Astrocyte of the hippocampus (primary cell): ENCODE measurements at regions not wholly inside any gene's neighbourhood (a gene's known extent, or its start where the extent isn't known, plus 50 kb on each side); places are given as distances from the start of the nearest gene placed in this dataset.
"Not testable (repeated sequence)": the region's sequence is repeated elsewhere in the genome, so short reads cannot be mapped to it uniquely, and the experiment has no call there.

Experiments used
- DNase-seq: peaks from one replicate; pipeline ENCODE4 v3.0.0; 2011; ENCODE audit warnings: low read depth, low spot score

DNA sequence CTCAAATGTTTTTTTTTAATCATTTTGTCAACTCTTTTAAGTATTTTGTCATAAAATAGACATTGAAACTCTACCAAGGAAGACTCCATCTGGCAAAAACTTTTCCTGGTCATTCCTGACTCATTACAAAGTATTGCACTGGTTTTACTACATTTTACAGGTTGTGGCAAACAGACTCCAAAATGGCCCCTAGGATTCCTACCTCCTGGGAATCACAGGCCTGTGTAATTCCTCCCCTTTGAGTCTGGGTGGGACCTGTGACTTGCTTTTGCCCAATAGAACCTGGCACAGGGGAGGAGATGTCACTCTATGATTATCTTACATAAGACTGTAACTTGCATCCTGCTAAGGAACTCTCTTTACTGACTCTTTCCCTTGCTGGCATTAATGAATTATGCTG lies 123.6 kb upstream of the KCNJ6 start:
- DNase-seq: no peak

DNA sequence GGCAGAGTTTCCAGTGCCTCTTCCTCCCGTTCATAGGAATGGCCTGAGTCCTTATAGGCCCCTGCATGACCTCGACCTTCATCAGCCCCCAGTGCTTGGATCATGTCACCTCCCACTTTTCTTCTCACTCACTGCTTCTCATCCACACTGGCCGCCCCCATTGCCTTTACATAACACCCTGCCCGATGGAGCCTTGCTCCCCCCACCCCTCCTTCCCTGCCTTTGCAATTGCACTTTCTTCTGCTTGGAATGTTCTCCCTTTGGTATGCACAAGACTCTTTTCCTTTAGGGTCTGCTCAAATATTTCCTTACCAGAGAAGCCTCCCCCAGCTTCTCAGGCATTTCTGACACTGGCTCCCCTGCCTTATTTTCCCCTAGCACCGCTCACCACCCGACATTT lies 125.2 kb upstream of the KCNJ6 start:
- no peak for DNase-seq

DNA sequence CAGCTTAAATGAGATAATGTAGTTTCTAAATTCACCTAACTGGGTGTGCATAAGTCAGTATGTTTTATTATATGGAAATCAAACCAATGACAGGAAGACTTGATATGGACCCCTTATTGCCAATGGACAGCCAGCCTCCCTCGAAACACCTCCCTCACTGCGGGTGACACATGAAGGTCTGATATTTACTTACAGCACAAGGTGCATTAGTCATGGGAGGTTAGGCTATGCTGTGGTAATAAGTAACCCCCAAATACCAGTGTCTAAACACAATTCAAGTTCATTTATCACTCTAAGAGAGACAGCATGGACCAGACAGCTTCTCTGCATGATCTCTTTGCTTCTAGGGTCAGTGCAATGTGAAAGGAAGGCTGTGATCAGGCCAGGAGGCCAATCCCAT lies 126.0 kb upstream of the KCNJ6 start:
- DNase-seq: no peak

- no peak for DNase-seq
Measured at GRCh38 chr21:38048167-38048566, 131.9 kb upstream of the KCNJ6 start.

DNA sequence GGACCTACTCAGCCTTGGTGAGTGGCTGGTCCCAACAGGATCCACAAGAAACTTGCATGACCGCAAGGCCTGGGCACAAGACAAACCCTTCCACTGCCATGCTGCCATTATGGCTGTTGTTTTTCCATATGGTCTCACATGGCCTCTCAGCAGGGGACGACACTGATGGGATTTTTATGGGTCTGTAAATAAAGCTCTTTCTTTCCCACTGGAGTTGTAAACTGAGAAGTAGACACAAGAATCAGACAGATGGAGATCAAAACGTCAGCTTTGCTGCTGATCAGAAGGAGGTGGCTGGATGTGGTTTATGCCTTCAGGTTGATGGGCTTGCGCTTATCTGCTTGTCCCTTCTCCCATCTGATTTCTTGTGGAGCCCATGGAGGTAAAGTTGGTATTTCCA lies 138.1 kb upstream of the KCNJ6 start:
- DNase-seq: no peak

GRCh38 chr21:38056481-38056880 lies 140.2 kb upstream of the KCNJ6 start:
- DNase-seq: no peak

GRCh38 chr21:38057626-38058025 lies 141.4 kb upstream of the KCNJ6 start:
- DNase-seq: no peak

DNA sequence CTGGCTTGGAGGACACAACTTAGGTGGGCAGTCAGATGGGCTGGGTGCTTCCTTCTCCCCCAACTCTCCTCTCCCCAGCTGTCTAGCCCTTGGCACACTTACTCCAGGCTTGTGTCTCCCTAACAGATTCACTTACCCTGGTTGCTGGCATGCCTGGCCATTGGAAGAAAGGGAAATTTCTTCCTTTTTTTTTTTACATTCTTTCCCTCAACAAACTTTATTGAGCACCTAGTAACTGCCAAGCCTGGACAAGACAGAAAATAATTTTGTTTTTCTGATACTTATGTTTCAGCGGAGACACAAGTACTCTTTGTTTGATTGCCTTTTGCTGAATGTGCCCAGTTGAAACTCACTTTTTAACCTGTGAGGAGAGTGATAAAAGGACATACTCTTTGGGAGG lies 144.3 kb upstream of the KCNJ6 start:
- DNase-seq: no peak

GRCh38 chr21:38067086-38067739 lies 151.0 kb upstream of the KCNJ6 start:
- no peak for DNase-seq

GRCh38 chr21:38072489-38072888 lies 156.2 kb upstream of the KCNJ6 start:
- no peak for DNase-seq

DNA sequence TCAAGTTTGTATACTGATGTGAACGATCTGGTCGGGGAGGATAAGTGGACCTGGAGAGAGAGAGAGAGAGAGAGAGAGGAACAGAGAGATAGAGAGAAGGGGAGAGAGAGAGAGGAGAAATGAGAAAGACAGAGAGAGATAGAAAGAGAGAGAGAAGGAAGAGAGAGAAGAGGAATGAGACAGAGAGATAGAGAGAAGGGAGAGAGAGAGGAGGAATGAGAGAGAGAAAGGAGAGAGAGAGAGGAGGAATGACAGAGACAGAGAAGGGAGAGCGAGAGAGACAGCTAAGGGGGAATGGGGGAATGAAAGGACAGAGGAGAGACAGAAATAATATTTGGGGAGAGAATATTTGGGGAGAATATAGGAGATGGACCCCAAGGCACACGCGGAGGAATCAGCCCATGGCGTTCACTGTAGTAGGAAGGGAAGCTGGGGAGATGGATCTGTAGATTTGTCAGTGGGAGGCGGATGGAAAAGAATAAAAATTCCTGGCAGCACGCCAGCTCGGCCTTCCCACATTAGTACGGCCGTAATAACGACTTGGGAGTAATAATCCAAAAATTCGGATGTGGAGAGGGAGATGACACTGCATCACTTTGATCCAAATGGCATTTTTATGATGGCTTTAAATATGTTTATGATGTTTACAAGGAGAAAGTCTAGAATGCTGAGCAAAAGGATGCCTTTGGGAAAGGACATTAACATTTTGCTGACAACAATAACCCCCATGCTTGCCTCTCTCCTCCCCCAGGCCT lies 159.8 kb upstream of the KCNJ6 start:
- no peak for DNase-seq

GRCh38 chr21:38077569-38077968 lies 161.3 kb upstream of the KCNJ6 start:
- DNase-seq: no peak

GRCh38 chr21:38080888-38081287 lies 164.6 kb upstream of the KCNJ6 start:
- DNase-seq: no peak

DNA sequence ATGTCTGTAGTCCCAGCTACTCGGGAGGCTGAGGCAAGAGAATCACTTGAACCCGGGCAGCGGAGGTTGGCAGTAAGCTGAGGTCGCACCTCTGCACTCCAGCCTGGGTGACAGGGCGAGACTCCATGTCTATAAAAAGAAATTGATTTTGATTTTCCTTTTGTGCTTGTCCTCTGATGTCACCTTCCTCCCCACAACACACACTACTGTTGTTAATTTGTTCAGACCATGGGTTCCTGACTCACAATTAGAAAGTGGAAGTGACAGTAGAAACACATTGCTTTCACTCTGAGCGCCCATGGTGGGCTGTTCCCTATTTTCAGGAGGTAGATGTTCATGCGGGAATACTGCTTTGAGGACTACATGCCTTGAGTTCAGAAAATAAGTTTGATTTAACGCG lies 165.5 kb upstream of the KCNJ6 start:
- DNase-seq: no peak

DNA sequence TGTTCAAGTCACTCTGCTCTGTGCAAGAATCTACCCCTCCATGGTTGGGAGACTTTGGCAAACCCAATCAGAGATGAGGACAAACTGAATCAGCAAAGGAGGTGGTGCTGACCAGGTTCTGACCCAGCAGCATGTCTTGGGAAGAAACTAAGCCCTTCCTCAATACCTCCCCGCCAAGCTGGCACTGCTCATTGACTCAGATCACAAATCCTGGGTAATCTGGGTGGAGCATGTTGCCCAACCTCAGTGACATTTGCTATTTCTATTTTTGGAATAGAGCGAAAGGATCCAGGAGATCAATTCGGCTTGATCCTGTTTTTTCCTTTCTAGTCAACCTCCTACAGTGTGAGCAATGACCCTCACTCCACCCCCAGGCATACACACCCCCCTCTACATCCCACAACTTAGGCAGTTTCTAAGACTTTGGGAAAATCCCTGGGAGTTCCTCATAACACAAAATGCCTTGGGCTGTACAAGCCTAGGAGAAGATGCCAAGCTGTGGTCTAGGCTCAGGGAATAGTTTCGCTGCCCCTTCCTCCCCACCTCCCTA lies 166.8 kb upstream of the KCNJ6 start:
- no peak for DNase-seq

GRCh38 chr21:38083535-38083934 lies 167.3 kb upstream of the KCNJ6 start:
- no peak for DNase-seq

- no peak for DNase-seq
Measured at GRCh38 chr21:38086580-38086979, 170.2 kb upstream of the KCNJ15 start.

- DNase-seq: no peak
Measured at GRCh38 chr21:38088916-38089762, 167.7 kb upstream of the KCNJ15 start.

GRCh38 chr21:38089763-38090046 lies 167.1 kb upstream of the KCNJ15 start:
- no peak for DNase-seq

- DNase-seq: not testable (repeated sequence)
Measured at GRCh38 chr21:38091061-38091460, 165.7 kb upstream of the KCNJ15 start.

DNA sequence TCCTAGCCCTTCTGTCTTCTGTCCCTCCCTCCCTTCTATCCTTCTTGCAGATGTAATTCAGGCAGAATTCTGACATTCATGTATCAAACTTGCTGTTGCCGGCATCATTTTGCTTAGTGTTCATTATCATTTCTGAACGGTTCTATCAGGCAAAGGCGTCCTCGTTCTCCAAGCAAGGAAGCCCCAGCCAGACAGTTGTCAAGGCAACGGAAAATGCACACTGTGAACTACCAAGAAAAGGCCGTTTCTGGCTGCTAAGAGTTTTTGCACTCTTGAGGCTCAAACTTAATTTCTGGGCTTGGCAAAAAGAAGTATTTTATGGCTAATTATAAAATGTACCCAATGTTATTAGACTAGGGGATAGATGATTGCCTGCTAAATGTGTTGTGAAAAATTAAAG lies 164.7 kb upstream of the KCNJ15 start:
- no peak for DNase-seq

GRCh38 chr21:38095220-38095619 lies 161.6 kb upstream of the KCNJ15 start:
- no peak for DNase-seq

- DNase-seq: no peak
Measured at GRCh38 chr21:38097789-38098188, 159.0 kb upstream of the KCNJ15 start.
